ENCODE measurements at regions not wholly inside any gene's neighbourhood (a gene's known extent, or its start where the extent isn't known, plus 50 kb on each side); places are given as distances from the start of the nearest gene placed in this dataset.

GRCh38 chr17:6205525-6205924, 135.3 kb downstream of the WSCD1 start:
- no peak for TF ChIP-seq EP300 (IDR thresholded peaks at IDR 0.05)
- TF ChIP-seq POLR2A (IDR thresholded peaks at IDR 0.05), result no peak
- no peak for TF ChIP-seq CTCF (IDR thresholded peaks at IDR 0.05)
- TF ChIP-seq POLR2AphosphoS5 (IDR thresholded peaks at IDR 0.05), result no peak

Measured in suprapubic skin (tissue), 4 donors.